A673 (cell line): ENCODE measurements at regions not wholly inside any gene's neighbourhood (a gene's known extent, or its start where the extent isn't known, plus 50 kb on each side); places are given as distances from the start of the nearest gene placed in this dataset.
"Not testable (repeated sequence)": the region's sequence is repeated elsewhere in the genome, so short reads cannot be mapped to it uniquely, and the experiment has no call there.

Experiments
- BruUV-seq: library from RNA; stranded (reverse); fragments of 400-500 nt; replicated peaks from 2 replicates; lab custom pipeline; 2021; lab: Mats Ljungman, UMichigan
- CTCF ChIA-PET: fragments of 300-600 bp; sonication (Branson Sonifier 250); formaldehyde crosslinking; loops from one replicate; lab custom pipeline; 2022; ENCODE audit warnings: antibody characterized with exemption; lab: Charles Lee
- POLR2A ChIA-PET: fragments of 300-600 bp; sonication (Branson Sonifier 250); formaldehyde crosslinking; loops from one replicate; lab custom pipeline; 2022; ENCODE audit warnings: antibody characterized with exemption; ENCODE audit not compliant: low non-redundant PET; lab: Charles Lee
- DNase-seq: peaks from one replicate; pipeline ENCODE4 v3.0.0-alpha.2; 2015; ENCODE audit warnings: low spot score
- H3K27ac ChIP-seq: fragments of 200-600 bp; sonication (generic); 2 replicates; pipeline ENCODE4 v1.5.1; 2016; ENCODE audit warnings: mixed run types, low read depth, mild to moderate bottlenecking, mixed read lengths, antibody characterized with exemption, low read length; ENCODE audit not compliant: poor library complexity, severe bottlenecking
- H3K27me3 ChIP-seq: fragments of 200-600 bp; sonication (generic); replicated peaks from 2 replicates; pipeline ENCODE4 v1.6.1; 2017; ENCODE audit warnings: mixed run types, low read depth, mild to moderate bottlenecking, mixed read lengths, antibody characterized with exemption, low read length; ENCODE audit not compliant: insufficient read depth, poor library complexity
- H3K36me3 ChIP-seq: fragments of 200-600 bp; sonication (generic); 2 replicates; pipeline ENCODE4 v1.6.1; 2016; ENCODE audit warnings: mixed run types, mild to moderate bottlenecking, mixed read lengths, antibody characterized with exemption, low read length; ENCODE audit not compliant: insufficient read depth, poor library complexity, severe bottlenecking
- H3K4me1 ChIP-seq: fragments of 200-600 bp; sonication (generic); 2 replicates; pipeline ENCODE4 v1.6.1; 2017; ENCODE audit warnings: mixed run types, mild to moderate bottlenecking, mixed read lengths, antibody characterized with exemption, low read length; ENCODE audit not compliant: insufficient read depth, poor library complexity, severe bottlenecking
- H3K4me3 ChIP-seq: fragments of 200-600 bp; sonication (generic); 2 replicates; pipeline ENCODE4 v1.5.1; 2016; ENCODE audit warnings: low read depth, mixed run types, mild to moderate bottlenecking, mixed read lengths, low read length; ENCODE audit not compliant: poor library complexity, severe bottlenecking
- H3K9me3 ChIP-seq: fragments of 200-600 bp; sonication (generic); 2 replicates; pipeline ENCODE4 v1.6.1; 2016; ENCODE audit warnings: mixed run types, low read depth, mild to moderate bottlenecking, mixed read lengths, antibody characterized with exemption, low read length; ENCODE audit not compliant: poor library complexity, severe bottlenecking
- EZH2 ChIP-seq: fragments of 200-600 bp; sonication (generic); IDR thresholded peaks from 2 replicates; pipeline ENCODE4 v1.6.1; 2017; ENCODE audit warnings: borderline replicate concordance, low read depth, mild to moderate bottlenecking, mixed read lengths, antibody characterized with exemption, low read length; ENCODE audit not compliant: poor library complexity, severe bottlenecking
- intact Hi-C: fragments of 100-400 bp; cut with micrococcal nuclease; formaldehyde crosslinking; loops from one replicate; pipeline ENCODE4 v1.10.0; 2022; ENCODE audit not compliant: unreplicated experiment
- TF ChIP-seq, protein P1 (sequence below): fragments of 300-800, 200-600 bp; sonication (generic); conservative IDR thresholded peaks from 2 replicates; pipeline ENCODE4 v1.5.1; 2017; ENCODE audit warnings: low read depth, mild to moderate bottlenecking, antibody characterized with exemption, low read length, moderate library complexity, mixed read lengths

DNA sequence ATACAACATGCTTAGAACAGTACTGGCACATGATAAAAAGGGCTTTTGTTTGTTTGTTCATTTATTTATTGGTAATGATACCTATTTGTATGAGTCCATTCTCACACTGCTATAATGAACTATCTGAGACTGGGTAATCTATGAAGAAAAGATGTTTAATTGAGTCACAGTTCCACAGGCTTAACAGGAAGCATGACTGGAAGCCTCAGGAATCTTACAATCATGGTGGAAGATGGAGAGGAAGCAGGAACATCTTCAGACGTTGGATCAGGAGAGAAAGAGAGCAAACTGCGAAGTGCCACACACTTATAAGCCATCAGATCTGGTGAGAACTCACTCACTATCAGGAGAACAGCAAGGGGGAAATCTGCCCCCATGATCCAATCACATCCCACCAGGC lies 847.7 kb downstream of the CDH18 start:
- no peak overlapping the region for H3K4me3 ChIP-seq
- no peak overlapping the region for H3K27ac ChIP-seq
- ChIA-PET POLR2A (no interaction called here), CTCF (no interaction called here)
- no TSS peak for BruUV-seq
- TF ChIP-seq EZH2 = no peak
- TF ChIP-seq, protein P1, sequence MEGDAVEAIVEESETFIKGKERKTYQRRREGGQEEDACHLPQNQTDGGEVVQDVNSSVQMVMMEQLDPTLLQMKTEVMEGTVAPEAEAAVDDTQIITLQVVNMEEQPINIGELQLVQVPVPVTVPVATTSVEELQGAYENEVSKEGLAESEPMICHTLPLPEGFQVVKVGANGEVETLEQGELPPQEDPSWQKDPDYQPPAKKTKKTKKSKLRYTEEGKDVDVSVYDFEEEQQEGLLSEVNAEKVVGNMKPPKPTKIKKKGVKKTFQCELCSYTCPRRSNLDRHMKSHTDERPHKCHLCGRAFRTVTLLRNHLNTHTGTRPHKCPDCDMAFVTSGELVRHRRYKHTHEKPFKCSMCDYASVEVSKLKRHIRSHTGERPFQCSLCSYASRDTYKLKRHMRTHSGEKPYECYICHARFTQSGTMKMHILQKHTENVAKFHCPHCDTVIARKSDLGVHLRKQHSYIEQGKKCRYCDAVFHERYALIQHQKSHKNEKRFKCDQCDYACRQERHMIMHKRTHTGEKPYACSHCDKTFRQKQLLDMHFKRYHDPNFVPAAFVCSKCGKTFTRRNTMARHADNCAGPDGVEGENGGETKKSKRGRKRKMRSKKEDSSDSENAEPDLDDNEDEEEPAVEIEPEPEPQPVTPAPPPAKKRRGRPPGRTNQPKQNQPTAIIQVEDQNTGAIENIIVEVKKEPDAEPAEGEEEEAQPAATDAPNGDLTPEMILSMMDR = no peak
- H3K9me3 ChIP-seq = peaks cover 6% of the 10 kb centered on the region
- no peaks in the 10 kb centered on the region for H3K36me3 ChIP-seq
- no peaks in the 10 kb centered on the region for H3K4me1 ChIP-seq
- no peaks in the 10 kb centered on the region for H3K27me3 ChIP-seq
- intact Hi-C loops = no loop called here
- DNase-seq = no peak

DNA sequence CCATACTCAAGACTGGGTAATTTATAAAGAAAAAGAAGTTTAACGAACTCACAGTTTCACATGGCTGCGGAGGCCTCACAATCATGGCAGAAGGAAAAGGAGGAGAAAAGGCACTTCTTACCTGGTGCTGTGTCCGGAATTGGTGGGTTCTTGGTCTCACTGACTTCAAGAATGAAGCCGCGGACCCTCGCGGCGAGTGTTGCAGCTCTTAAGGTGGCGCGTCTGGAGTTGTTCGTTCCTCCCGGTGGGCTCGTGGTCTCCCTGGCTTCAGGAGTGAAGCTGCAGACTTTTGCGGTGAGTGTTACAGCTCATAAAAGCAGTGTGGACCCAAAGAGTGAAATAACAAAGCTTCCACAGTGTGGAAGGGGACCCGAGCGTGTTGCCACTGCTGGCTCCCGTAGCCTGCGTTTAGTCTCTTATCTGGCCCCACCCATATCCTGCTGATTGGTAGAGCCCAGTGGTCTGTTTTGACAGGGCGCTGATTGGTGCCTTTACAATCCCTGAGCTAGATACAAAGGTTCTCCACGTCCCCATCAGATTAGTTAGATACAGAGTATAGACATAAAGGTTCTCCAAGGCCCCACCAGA lies 846.0 kb downstream of the CDH18 start:
- DNase-seq, H3K27me3 ChIP-seq, H3K4me1 ChIP-seq, H3K36me3 ChIP-seq, H3K4me3 ChIP-seq, H3K9me3 ChIP-seq, CTCF ChIA-PET, BruUV-seq, POLR2A ChIA-PET, intact Hi-C loops, H3K27ac ChIP-seq: not testable (repeated sequence)

DNA sequence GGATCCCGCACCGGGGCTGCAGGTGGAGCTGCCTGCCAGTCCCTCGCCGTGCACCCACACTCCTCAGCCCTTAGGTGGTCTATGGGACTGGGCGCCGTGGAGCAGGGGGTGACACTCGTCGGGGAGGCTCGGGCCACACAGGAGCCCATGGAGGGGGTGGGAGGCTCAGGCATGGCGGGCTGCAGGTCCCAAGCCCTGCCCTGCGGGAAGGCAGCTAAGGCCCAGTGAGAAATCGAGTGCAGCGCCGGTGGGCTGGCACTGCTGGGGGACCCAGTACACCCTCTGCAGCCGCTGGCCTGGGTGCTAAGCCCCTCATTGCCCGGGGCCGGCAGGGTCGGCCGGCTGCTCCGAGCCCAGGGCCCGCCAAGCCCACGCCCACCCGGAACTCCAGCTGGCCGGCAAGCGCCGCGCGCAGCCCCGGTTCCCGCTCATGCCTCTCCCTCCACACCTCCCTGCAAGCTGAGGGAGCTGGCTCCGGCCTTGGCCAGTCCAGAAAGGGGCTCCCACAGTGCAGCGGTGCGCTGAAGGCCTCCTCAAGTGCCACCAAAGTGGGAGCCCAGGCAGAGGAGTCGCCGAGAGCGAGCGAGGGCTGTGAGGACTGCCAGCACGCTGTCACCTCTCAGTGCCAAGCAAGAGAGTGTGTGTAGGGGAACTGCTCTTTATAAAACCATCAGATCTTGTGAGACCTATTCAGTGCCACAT lies 845.1 kb downstream of the CDH18 start:
- H3K4me1 ChIP-seq, BruUV-seq, POLR2A ChIA-PET, H3K27me3 ChIP-seq, H3K9me3 ChIP-seq, H3K4me3 ChIP-seq, H3K27ac ChIP-seq, CTCF ChIA-PET, intact Hi-C loops, H3K36me3 ChIP-seq, DNase-seq: not testable (repeated sequence)

DNA sequence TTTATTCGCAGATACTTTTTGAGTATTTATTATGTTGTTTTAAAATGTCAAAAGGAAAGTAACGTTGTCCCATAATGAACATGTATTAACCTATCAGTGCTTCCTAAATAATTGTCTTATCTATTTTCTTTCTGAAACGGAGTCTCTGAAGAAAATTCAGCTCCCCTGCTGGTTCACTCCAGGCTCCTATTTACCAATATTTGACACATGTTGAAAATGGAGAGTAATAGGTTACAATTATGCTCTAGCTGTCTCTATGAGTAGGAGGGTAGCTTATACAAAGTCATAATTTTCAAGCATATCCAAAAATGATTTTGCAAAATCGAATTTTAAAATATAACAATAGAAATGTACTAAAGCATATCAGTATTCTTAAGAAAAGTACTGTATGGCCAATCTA lies 844.1 kb downstream of the CDH18 start:
- no peak overlapping the region for H3K4me3 ChIP-seq
- BruUV-seq = no TSS peak
- ChIA-PET CTCF (no interaction called here), POLR2A (no interaction called here)
- intact Hi-C loops = no loop called here
- TF ChIP-seq, protein P1 = no peak
- TF ChIP-seq EZH2 = no peak
- no peak overlapping the region for H3K27ac ChIP-seq
- no peaks in the 10 kb centered on the region for H3K4me1 ChIP-seq
- peaks cover 3% of the 10 kb centered on the region for H3K9me3 ChIP-seq
- H3K36me3 ChIP-seq = no peaks in the 10 kb centered on the region
- DNase-seq = no peak
- H3K27me3 ChIP-seq = no peaks in the 10 kb centered on the region
